ENCODE measurements at regions not wholly inside any gene's neighbourhood (a gene's known extent, or its start where the extent isn't known, plus 50 kb on each side); places are given as distances from the start of the nearest gene placed in this dataset.
A peak's percentile ranks its signal among the peaks of the same experiment; 100 is the strongest.

DNA sequence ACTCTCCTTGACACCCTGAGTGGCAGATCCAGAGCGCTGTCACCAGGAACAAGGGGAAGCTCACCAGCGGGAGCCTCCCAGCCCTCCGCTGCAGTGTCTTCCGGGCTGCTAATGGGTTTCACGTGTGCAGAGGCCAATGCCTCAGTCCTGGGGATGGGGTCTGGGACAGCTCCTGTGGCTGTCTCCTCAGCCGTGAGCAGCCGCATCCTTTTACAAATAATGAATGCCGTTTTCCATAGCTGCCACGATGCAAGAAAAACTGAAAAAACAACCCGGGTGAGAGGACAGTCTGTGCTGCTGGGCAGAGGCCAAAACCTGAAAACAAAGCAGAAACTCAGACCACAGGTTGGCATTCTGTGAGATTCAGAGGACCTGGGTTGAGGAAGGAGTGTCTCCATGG, 212.2 kb upstream of the RAB4A start:
- 26% methylated on average over 10 of the region's 10 CpGs for WGBS
- H3K27me3 ChIP-seq (replicated peaks; ENCODE audit: insufficient read depth): no peaks in the 10 kb centered on the region
- H3K9me3 ChIP-seq: no peaks in the 10 kb centered on the region
- peak overlapping the region; percentile 61 to 77 for H3K27ac ChIP-seq
- peak; percentile 35 for DNase-seq (ENCODE audit: low spot score)
- H3K36me3 ChIP-seq: no peaks in the 10 kb centered on the region
- TF ChIP-seq POLR2A (IDR thresholded peaks at IDR 0.05): no peak
- TF ChIP-seq, protein P1, sequence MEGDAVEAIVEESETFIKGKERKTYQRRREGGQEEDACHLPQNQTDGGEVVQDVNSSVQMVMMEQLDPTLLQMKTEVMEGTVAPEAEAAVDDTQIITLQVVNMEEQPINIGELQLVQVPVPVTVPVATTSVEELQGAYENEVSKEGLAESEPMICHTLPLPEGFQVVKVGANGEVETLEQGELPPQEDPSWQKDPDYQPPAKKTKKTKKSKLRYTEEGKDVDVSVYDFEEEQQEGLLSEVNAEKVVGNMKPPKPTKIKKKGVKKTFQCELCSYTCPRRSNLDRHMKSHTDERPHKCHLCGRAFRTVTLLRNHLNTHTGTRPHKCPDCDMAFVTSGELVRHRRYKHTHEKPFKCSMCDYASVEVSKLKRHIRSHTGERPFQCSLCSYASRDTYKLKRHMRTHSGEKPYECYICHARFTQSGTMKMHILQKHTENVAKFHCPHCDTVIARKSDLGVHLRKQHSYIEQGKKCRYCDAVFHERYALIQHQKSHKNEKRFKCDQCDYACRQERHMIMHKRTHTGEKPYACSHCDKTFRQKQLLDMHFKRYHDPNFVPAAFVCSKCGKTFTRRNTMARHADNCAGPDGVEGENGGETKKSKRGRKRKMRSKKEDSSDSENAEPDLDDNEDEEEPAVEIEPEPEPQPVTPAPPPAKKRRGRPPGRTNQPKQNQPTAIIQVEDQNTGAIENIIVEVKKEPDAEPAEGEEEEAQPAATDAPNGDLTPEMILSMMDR (IDR thresholded peaks at IDR 0.05): no peak
- peaks cover 23% of the 10 kb centered on the region for H3K4me1 ChIP-seq (replicated peaks)
- H3K4me3 ChIP-seq: no peak overlapping the region
- intact Hi-C loops (cut with DNase I): no loop called here

DNA sequence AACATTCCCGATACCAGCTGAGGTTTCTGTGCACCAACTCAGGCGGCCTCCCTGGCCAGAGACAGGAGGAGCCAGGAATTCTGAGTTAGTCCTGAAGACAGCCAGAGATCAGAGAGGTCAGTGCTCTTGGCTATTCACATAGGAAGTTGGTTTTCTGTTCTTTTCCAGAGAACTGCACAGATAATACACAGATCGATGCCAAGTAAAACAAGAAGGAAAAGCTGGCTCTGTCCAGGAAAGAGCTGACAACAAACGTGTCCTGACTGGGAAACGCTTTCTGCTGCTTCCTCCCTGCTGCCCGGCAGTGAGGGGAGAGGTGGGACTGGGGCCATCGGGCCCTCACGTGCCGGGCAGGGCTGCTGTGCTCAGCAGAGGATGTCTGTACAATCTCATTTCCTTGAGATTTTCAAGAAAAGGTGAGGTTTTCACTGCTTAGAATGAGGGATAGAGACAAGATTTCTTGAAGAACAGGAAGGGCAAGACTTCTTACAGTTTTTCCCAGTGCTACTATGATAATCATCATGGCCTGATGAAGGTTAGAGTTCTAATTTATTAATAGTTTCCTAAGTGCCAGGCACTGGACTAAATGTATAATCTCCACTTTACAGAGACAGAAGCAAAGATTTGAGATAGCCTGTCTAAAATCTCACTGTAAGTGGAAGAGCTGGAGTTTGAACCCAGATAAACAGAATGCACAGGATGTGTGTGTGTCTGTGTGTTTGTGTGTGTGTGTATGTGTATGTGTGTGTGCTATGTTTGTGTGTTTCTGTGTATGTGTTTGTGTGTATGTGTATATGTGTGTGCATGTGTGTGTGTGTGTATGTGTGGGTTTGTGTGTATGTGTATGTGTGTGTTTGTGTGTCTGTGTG, 211.0 kb upstream of the RAB4A start:
- H3K4me1 ChIP-seq (replicated peaks): peaks cover 23% of the 10 kb centered on the region
- H3K27ac ChIP-seq: peak overlapping the region; percentile 61 to 77
- DNase-seq (ENCODE audit: low spot score): no peak
- TF ChIP-seq POLR2A (IDR thresholded peaks at IDR 0.05) (no peak), POLR2AphosphoS5 (IDR thresholded peaks at IDR 0.05) (peak; percentile 74)
- no peaks in the 10 kb centered on the region for H3K36me3 ChIP-seq
- intact Hi-C loops (cut with DNase I): no loop called here
- no peaks in the 10 kb centered on the region for H3K27me3 ChIP-seq (replicated peaks; ENCODE audit: insufficient read depth)
- no peak overlapping the region for H3K4me3 ChIP-seq
- no peaks in the 10 kb centered on the region for H3K9me3 ChIP-seq
- 14% methylated on average over 9 of the region's 9 CpGs for WGBS

DNA sequence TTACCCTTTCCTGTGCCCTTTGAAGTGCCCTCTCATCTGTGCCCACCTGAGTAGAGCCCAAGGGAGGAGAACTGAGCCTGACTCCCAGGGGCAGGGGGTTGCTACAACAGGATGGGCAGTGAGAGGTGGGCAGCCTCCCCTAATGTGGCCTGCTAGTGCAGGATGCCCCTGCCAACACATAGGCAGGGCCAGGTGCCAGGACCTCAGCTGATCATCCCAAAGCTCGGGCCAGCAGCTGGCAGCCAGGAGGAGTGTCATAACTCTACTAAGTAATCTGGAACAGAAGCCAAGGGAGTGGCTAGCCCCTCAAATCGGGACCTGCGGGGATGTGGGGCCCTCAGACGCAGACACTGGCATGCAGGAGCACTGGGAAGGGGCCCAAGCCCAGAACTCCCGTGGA, 208.8 kb upstream of the RAB4A start:
- no peak for DNase-seq (ENCODE audit: low spot score)
- Histone ChIP-seq H3K4me3 (no peak overlapping the region), H3K4me1 (replicated peaks) (peaks cover 23% of the 10 kb centered on the region), H3K36me3 (no peaks in the 10 kb centered on the region), H3K9me3 (no peaks in the 10 kb centered on the region), H3K27ac (no peak overlapping the region), H3K27me3 (replicated peaks; ENCODE audit: insufficient read depth) (no peaks in the 10 kb centered on the region)
- 64% methylated on average over 3 of the region's 5 CpGs for WGBS
- intact Hi-C loops (cut with DNase I): no loop called here
- TF ChIP-seq, protein P1 (IDR thresholded peaks at IDR 0.05): no peak
- TF ChIP-seq POLR2A (IDR thresholded peaks at IDR 0.05) (no peak), POLR2AphosphoS5 (IDR thresholded peaks at IDR 0.05) (no peak)

DNA sequence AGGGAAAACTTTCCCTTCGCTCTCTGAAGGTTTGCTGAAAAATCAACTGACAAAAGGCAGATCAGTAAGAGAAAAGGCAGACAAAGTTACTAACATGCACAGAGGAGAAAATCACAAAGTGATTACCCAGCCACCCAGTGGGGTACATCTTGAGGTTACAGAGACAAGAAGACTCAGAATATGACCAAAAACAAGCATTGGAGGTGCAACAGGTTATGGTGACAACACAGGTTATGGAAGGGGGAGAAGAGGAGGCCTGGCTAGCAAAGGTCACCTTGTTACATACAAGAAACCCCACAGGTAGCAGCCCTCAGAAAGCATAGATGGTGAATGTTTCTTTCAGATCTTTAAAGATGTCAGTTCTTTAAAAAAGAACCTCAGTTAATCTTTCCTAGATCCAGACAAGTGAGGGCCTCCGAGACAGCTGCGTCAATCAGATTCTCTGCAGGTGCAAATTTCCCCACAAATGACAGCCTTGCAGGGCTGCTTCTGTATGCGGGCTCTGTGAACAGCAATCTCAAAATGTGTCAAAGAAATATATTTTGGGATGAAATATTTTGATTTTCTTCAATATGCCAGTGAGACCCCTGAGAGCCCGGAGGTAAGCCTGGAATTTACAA, 207.6 kb upstream of the RAB4A start:
- H3K36me3 ChIP-seq: no peaks in the 10 kb centered on the region
- no peak for DNase-seq (ENCODE audit: low spot score)
- TF ChIP-seq, protein P1 (IDR thresholded peaks at IDR 0.05): no peak
- TF ChIP-seq POLR2AphosphoS5 (IDR thresholded peaks at IDR 0.05) (no peak), POLR2A (IDR thresholded peaks at IDR 0.05) (no peak)
- intact Hi-C loops (cut with DNase I): no loop called here
- WGBS: 95% methylated on average over 5 of the region's 5 CpGs
- no peaks in the 10 kb centered on the region for H3K27me3 ChIP-seq (replicated peaks; ENCODE audit: insufficient read depth)
- H3K27ac ChIP-seq: no peak overlapping the region
- H3K4me3 ChIP-seq: no peak overlapping the region
- peaks cover 20% of the 10 kb centered on the region for H3K4me1 ChIP-seq (replicated peaks)
- H3K9me3 ChIP-seq: no peaks in the 10 kb centered on the region

DNA sequence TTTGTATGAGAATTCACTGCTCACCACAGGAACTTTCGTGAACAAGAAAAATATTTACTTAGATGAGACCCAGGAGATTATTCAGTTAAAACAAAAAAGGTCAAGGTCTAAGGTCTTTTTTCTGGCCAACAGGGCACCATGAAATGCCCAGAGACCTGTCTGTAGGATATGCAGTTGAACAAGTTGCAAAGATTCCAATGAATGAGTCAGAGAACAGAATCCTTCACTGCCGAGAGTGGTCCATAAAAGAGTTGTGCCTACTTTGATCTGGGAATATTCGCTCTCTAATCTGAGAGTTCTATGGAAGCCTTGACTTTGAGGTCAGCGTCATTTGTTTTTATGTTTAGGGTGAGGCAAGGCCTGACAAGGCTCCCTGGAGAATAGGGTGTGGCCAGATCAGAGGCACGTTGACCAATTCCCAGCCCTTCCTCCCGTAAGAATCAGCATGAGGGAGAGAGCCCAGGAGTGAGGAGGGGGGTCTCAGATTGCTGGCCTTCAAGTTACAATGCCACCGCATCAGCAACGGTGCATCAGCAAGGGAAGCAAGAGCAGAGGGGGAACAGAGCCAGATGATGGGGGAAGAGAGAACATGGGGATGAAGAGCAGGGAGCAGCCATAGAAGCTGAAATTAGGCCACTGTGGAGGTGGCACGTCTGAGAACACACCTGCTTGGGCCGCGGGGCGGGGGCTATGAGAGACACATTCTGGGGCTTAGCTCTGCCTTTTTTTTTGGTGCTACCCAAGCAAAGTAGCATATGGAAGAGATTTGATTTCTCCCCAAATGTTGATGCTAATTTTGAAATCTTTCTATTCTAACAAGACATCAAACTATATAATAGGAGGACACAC, 206.4 kb upstream of the RAB4A start:
- no peak for DNase-seq (ENCODE audit: low spot score)
- H3K36me3 ChIP-seq: no peaks in the 10 kb centered on the region
- H3K4me3 ChIP-seq: no peak overlapping the region
- intact Hi-C loops (cut with DNase I): no loop called here
- WGBS: 77% methylated on average over 12 of the region's 12 CpGs
- H3K9me3 ChIP-seq: no peaks in the 10 kb centered on the region
- no peak for TF ChIP-seq POLR2AphosphoS5 (IDR thresholded peaks at IDR 0.05)
- TF ChIP-seq, protein P1 (IDR thresholded peaks at IDR 0.05): no peak
- no peak for TF ChIP-seq POLR2A (IDR thresholded peaks at IDR 0.05)
- no peak overlapping the region for H3K27ac ChIP-seq
- H3K4me1 ChIP-seq (replicated peaks): peaks cover 7% of the 10 kb centered on the region
- H3K27me3 ChIP-seq (replicated peaks; ENCODE audit: insufficient read depth): no peaks in the 10 kb centered on the region

All from prostate gland (tissue), 2 donors.